Islet precursor cell (in vitro differentiated cells): ENCODE measurements at regions not wholly inside any gene's neighbourhood (a gene's known extent, or its start where the extent isn't known, plus 50 kb on each side); places are given as distances from the start of the nearest gene placed in this dataset.

ENCODE experiments used
- DNase-seq: peaks from one replicate; pipeline ENCODE4 v3.0.0-alpha.2; 2018

DNA sequence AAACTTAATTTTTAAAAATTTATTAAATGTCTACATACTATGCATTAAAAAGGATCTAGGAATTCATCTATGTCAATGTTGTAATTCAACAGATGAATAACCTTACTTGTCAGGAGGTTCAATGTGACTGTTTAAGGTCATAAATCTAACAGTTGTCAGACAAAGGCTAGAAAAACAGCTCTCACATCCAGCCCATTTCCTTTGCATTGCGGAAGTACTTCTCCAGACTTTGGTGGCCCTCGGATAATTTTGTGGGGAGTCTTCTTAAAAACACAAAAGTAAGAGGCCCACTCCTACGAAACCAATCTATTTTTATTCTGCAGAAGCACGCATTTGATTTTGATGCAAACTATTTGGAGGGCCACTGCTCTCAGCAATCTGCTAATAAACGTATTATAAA is 122.6 kb upstream of the CHRM3 start:
- DNase-seq = no peak

DNA sequence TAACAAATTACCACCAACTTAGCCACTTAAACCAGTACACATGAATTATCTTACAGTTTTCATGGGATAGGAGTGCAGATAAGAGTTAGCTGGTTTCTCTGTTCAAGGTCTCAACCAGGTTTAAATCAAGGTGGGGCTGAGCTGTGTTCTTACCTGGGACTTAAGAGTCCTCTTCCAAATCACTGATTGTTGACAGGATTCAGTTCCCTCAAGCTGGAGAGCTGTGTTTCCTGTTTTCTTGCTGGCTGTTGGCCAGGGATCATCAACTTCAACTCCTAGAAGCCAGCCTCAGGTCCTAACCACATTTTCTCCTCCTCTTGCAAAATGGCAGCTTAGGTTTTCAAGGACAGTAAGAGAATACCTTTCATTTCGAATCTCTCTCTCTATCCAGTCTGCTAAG is 123.8 kb upstream of the CHRM3 start:
- no peak for DNase-seq

DNA sequence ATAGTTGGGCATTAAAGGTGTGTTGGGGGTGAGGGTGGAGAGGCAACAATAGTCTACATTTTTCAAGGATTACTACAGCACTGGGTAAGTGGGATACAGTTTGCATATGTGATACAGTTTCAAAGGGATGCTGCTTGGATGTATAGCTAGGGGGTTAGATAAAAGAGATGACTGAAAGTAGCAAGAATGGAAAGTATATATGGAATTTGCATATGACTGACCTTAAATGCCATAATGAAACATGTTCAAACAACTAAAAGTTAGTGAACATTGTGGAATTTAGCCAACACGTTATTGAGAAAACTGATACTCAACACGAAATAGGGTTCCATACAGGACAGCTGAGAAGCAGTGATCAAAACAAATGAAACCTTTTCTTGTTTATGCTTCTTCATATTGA is 124.8 kb upstream of the CHRM3 start:
- DNase-seq = no peak

DNA sequence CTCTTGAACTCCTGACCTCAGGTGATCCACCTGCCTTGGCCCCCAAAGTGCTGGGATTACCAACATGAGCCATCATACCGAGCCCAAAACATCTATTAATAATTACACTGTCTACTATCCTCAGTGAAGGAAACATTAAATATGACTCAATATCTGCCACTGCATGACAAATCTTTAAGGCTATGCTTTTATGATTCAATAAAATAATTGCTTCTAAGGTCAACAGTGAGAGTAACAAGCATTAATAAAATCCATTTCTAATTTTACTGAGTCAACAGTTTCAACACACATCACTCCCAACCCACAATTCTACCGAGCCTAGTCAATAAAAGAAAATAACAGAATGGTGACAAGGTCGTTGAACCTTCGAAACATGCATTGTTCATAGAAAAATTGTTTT is 125.5 kb upstream of the CHRM3 start:
- no peak for DNase-seq

DNA sequence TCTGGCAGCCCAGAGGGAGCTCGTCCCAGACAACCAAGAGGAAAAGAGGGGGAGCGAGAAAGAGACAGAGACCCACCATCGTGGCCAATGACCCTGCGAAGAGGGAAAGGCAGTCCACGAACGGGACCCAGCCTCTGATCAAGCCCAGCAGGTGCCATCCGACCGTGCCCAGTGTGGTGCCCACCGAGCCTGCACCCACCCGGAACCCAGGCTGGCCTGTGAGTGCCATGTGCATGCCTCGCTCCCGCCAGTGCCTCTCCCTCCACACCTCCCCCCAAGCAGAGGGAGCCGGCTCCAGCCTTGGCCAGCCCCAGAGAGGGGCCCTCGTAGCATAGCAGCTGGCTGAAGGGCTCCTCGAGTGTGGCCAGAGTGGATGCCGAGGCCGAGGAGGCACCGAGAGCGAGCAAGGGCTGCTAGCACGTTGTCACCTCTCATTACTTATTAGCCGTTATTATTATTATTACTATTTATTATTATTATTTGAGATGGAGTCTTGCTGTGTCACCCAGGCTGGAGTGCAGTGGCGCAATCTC is 130.7 kb upstream of the CHRM3 start:
- no peak for DNase-seq

DNA sequence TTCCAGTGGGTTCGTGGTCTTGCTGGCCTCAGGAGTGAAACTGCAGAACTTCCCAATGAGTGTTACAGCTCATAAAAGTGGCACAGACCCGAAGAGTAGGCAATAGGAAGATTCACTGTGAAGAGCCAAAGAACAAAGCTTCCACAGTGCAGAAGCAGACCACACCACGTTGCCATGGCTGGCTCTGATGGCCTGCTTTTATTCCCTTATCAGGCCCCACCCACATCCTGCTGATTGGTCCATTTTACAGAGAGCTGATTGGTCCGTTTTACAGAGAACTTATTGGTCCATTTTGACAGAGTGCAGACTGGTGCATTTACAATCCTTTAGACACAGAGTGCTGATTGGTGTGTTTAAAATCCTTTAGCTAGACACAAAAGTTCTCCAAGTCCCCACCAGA is 131.4 kb upstream of the CHRM3 start:
- DNase-seq = no peak

DNA sequence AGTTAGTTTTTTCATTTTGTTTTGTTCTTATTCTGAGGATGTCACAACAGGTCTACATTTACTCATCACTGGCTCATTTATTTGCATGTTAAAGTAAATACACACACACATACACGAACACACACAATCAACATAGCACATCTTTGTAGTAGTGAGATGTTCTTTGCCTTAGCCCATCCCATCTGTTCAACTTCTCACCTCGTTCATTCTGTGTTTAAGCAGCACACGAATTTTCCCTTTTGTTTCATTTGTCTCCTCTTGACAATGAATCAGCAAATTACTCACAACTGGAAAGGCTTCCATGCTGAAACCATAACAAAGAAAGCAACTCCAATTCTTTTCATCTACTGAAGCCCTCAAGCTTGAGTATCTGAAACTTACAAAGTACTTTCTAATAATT is 133.3 kb upstream of the CHRM3 start:
- DNase-seq = no peak

DNA sequence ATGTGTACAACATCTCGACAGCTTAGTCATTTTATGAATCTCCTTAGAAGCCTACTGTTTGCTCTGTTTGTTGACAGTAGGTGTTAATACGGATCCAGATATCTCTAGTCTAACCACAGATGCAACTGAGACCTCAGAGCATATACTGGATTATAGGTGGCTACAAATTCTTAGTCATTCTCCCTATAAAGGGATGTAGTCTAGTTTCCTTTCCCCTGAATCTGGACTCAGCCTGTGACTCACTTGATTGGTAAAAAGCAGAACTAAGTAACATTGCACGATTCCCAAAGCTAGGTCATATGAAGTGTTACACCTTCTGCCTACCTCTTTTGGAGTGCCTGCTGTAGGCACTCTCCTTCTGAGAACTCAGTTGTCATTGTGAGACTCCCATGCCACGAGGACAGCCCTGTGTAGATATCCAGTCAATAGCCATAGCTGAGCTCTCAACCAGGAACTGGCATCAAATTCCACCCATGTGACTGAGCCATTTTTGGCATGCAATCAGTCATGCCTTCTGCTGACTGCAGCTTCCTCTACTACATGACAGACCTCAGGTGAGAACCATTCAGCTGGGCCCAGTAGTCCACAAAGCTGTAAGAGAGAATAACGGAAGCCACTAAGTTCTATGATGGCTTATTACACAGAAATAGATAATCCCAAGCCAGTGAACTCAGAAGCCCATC is 135.9 kb upstream of the CHRM3 start:
- no peak for DNase-seq

DNA sequence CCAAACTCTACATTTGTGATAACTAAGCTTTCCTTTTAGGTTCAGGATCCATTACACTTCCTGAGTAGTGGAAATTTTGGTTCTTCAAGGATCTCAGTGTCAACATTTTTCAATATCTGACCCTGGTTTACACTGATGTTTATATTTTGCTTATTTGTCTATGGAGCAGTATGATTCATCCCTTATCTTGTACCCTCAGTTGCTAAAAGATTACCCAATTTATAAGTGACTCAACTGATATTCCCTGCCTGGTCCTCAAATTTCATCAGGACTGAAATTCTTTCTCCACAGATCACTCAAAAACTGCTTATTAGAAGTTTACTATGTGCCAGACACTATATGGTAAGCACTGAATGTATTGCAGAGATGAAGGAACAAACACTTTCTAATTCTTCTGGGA is 139.1 kb upstream of the CHRM3 start:
- no peak for DNase-seq

DNA sequence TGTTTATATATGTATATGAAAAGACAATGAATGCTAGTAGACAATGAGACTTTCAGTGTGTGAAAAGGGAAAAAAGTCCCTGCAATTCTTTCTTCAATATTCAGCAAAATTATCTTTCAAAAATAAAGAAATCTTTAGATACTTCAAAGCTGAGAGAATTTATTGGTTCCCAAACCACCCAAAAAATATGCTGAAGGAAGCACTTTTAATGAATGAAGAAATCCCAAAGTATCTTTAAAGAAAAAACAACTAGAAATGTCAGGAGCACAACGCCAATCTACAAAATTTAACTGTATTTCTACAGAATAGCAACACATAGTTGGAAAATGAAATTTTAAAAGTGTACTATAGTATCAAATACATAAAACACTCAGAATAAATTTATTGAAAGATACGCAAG is 142.3 kb upstream of the CHRM3 start:
- no peak for DNase-seq

DNA sequence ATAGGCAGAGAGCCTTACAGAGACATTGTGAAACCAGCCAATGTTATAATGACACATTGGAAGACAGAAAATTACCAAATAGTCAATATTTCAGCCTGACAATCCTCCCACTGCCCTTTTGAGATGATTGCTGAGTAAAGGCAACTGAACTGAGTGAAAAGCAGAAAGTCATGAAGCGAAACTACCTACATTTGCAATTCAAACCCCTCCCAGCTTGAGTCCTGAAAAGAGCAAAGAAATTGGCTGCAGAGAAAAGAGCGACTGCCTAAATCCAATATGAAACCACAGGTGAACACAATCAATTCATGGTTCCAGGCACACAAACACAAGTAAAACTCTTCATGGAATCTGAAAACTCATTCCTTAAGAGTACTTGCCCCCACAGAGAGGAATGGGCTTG is 143.4 kb upstream of the CHRM3 start:
- DNase-seq = no peak

DNA sequence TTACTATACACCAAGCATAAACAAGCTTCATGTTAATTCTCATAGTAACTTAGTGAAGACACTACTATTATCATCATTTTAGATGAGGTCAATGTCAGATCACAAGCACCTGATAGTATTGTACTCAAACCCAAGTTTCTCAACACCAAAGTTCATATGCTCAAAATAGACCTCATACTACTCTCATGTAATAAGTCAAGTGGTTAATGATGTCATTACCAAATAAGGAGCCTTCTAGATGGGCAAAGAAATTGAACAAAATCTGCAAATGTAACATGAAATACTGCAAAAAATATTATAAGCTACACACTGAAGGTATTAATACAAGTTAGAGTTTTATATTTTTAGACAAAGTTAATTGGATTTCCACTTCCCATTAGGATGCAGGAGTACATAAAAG is 144.0 kb upstream of the CHRM3 start:
- no peak for DNase-seq

DNA sequence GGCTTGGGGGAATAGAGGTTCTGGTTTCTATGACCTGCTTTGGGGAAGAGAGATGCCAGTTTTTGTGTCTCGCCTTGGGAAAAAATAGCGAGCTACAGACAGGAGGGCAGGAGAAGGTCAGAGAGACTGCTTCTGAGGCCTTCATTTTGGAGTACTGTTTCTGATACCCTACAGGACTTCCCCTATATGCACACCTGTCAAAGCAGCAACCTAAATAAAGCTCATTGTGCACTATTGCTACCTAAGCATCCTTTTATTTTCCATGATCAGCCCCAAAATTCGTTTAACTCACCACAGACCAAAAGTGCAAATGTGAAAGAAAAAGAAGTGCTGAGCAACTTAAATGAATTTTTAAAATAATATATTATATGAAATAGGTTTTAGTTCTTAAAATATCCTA is 145.6 kb upstream of the CHRM3 start:
- DNase-seq = no peak

DNA sequence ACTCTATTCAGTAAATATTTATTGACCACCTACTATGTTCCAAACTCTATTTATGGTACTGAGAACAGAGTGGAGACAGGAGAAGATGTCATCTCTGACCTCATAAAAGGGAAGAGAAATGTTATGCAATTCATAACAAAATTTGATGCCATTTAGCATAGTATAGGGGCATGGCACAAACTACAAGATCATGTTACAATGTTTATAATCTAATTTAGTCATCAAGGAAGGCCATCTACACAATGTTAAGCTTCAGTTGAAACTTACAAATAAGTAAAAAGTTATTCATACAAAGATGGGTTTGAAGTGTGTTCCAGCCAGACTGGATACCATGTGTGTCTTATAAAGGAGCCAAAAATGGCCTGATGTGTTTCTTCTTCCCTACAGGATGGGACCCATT is 146.8 kb upstream of the CHRM3 start:
- no peak for DNase-seq

DNA sequence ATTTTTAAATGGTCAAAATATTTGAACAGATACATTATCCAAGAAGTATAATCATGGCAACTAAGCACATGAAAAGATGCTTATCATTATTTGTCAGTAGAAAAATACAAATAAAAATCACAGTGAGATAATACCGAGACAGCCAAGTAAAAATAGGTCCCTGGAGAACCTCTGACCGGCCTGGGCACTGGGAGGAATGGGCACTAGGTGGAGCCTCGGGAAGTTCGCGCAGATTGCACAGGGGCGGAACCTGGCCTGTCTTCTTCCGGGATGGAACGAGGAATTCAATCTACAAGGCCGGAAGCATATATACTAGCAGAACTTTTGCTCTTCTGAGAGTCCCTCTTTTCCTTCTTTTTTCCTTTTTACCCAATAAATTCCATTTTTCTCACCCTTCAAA is 148.5 kb upstream of the CHRM3 start:
- no peak for DNase-seq

DNA sequence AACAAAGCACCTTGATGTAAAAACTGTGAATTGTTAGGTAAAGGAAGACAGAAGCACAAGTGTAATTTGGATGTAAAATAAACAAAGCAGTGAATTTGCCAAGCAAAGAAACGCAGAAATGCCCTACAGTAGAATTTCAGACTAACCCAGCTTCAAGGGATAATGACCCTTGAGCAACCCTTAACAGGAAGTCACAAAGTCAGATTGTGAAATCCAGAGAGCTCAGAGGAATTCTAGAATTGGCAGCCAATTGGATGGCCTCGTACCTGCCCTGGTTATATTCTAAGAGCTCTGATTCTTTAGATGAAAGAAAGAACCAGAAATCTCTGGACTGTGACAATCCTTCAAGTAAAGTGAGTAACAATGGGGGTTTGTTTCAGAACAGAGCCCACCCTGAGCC is 152.7 kb upstream of the CHRM3 start:
- no peak for DNase-seq

DNA sequence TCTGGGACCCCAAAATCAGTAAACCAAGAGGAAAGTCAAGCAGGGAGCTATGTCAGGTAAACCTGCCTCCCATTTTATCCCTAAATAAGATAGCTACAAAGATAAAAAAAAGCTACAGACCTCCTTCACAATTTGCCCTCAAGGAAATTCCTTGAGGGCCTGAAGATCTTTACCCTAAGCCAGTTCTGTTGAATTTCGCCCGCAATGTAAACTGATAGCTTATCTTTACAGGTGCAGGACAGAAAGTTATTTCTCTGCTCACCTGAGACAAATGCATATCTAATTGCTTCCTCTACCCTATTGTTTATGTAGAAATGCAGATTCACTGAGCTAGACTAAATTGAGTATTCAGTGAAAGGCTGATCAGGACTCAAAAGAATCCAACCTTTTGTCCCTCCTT is 153.4 kb upstream of the CHRM3 start:
- no peak for DNase-seq

DNA sequence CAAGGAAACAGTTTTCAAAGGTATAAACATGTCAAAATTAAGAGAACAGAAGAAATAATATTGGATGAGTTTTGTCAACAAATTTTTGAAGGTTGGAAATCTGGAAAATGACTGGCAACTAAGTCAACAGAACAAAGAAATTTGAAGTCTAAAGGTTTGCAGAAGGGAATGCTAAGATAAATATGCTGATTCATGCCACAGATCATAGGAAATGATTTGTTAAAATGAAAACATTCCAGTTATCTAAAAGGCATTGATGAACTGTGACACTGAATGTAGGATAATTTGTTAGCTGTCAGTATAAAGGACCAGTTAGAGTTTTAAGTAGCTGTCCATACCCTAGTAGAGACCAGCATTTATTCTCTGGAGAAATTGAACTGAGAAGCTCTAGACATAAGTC is 157.9 kb upstream of the CHRM3 start:
- DNase-seq = no peak

DNA sequence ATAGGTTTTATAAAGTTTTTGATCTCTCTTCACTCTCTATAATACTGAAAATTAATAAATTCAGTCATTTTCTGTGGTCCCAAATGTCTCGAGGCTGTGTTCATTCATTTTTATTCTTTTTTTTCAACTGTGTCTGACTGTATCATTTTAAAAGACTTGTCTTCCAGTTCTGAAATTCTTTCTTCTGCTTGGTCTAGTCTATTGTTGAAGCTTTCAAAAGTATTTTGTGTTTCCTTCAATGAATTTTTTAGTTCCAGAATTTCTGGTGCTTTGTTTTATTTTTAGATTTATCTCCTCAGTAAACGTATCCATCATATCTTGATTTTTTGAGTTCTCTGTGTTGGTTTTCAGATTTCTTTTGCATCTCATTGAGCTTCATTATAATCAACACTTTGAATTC is 161.0 kb upstream of the CHRM3 start:
- DNase-seq = no peak

DNA sequence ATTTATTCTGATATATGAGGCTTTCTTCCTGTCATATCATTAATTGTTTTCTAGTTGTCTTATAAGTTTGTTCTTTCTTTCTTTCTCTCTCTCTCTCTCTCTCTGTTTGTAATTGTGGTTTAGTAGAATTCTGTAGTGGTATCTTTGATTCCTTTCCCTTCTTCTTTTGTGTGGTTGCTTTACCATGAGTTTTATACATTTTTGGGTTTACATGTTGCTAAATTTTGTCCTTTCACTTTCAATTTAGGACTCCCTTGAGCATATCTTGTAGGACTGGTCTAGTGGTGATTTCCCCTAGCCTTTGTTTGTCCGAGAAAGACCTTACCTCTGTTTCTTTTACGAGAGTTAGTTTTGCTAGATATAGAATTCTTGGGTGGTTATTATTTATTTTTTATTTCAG is 162.3 kb upstream of the CHRM3 start:
- no peak for DNase-seq

DNA sequence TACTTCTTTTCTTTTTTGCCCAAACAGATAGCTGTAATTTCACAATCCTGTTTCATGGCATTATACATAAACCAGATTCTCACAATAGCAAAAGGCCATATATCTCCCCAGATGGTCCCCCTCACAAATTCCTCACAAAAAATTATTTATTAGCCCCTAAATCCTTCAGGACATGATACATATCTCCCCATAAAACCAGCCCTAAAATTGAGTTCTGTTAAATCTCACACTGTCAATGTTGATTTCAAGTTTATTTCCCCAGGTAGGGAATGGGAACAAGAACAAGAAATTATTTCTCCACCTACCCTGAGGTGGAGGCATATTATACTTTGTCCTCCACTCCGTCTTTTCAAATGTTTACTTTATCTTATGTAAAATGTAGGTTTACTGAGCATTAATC is 163.4 kb upstream of the CHRM3 start:
- DNase-seq = no peak

DNA sequence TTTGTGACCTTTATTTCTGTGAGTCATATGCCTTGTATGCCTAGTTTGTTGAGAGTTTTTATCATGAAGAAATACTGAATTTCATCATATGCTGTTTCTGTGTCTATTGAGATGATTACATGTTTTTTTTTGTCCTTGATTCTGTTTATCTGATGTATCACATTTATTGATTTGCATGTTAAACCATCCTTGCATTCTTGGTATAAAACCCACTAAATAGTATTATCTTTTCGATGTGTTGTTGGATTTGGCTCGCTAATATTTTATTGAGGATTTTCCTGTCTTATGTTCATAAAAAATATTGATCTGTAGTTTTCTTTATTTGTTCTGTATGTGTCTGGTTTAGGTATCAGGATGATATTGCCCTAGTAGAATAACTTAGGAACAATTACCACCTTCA is 164.7 kb upstream of the CHRM3 start:
- DNase-seq = no peak

DNA sequence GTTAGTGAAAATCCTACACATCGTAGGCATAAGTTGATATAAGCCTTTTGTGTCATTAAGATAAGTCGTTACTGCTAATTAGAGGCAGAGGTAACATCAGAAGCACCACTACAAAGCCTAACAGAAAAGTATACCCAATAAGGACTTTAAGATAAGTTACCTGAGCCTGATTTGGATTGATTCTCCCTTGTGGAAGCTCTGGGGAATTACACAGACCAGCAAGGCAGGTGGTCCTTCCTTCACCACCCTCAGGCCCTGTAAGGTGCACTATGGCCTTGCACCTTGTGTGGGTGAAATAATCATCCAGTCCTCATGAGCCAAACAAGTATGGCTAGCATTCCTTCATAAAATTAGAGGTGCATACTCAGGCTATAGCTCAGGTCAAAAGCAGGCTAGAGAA is 166.7 kb upstream of the CHRM3 start:
- no peak for DNase-seq

DNA sequence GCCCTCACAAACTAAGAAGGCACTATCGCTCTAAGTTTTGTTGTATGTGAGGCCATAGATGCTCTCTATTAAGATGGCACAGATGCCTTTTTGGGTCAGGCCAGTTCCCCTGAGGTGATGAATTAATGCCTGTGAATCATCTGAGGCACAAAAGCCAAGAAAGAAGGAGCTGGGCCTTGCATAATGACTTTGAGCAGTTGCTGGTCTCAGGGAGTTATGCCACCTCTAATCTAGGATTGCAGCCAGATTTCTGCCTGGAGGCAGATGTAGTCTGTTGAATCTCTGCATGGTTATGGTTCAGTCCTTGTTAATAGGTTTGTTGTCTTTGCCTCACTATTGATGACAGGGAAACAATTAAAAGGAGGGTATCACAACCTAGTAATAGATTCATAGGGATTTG is 168.1 kb upstream of the CHRM3 start:
- no peak for DNase-seq

DNA sequence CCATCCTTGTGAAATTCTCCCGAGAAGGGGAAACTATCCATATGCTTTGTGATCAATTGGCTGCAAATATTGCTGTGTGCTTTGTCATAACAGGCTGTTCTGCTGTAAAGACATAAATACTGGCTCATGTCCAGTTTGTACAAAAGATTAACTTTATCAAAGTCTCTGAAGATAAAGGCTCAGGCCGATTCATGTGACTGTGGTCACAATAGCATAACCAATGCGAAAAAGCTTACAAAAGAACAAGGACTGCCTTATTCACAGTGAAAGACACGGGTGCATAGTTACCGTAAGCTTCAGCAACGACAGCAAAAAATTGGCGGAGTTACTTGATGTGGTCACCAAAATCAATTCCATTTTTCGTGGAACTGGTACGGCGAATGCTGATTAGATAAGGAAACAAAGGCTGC is 173.6 kb upstream of the CHRM3 start:
- no peak for DNase-seq

DNA sequence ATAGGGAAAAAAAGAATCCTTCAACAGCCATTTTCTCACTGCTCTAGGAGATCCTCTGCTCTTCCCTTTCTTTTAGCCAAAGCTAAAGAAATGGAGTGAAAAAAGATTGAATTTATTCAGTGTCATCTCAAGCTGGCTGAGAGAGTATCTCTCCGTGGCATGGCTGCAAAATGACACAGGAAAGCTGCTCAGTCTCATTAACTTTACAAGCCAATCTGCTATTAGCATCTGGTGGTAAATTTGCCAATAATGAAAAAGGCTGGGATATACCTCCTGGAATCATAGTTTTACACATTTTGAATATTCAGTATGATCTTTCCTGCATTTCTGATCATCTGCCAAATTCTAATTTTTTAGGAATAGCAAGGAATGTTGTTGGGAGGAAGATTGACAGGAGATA is 176.8 kb upstream of the CHRM3 start:
- DNase-seq = no peak
